H9 (cell line): ENCODE measurements at regions not wholly inside any gene's neighbourhood (a gene's known extent, or its start where the extent isn't known, plus 50 kb on each side); places are given as distances from the start of the nearest gene placed in this dataset.

Experiments
- DNase-seq: peaks from one replicate; pipeline ENCODE4 v3.0.0-alpha.2; 2017
- H2AFZ ChIP-seq: one replicate; pipeline ENCODE4 v1.6.1; 2013; ENCODE audit warnings: mild to moderate bottlenecking, low read length, control low read depth, moderate library complexity
- H2AK5ac ChIP-seq: 2 replicates; pipeline ENCODE4 v1.6.1; 2013; ENCODE audit warnings: low read length, control low read depth, mixed read lengths; ENCODE audit not compliant: insufficient read length
- H2BK120ac ChIP-seq: one replicate; pipeline ENCODE4 v1.6.1; 2013; ENCODE audit warnings: low read depth, mild to moderate bottlenecking, low read length, control low read depth, inconsistent platforms; ENCODE audit not compliant: poor library complexity, severe bottlenecking
- H2BK12ac ChIP-seq: 2 replicates; pipeline ENCODE4 v1.6.1; 2013; ENCODE audit warnings: low read length, control low read depth, mixed read lengths, low read depth; ENCODE audit not compliant: insufficient read length
- H2BK15ac ChIP-seq: 2 replicates; pipeline ENCODE4 v1.6.1; 2013; ENCODE audit warnings: low read depth, low read length, control low read depth
- H2BK20ac ChIP-seq: one replicate; pipeline ENCODE4 v1.6.1; 2013; ENCODE audit warnings: low read depth, mild to moderate bottlenecking, low read length, control low read depth, inconsistent platforms; ENCODE audit not compliant: poor library complexity, severe bottlenecking
- H2BK5ac ChIP-seq: 2 replicates; pipeline ENCODE4 v1.6.1; 2013; ENCODE audit warnings: low read length, control low read depth, mixed read lengths; ENCODE audit not compliant: insufficient read length
- H3K14ac ChIP-seq: 2 replicates; pipeline ENCODE4 v1.6.1; 2013; ENCODE audit warnings: low read length, control low read depth; ENCODE audit not compliant: insufficient read depth
- H3K18ac ChIP-seq: 2 replicates; pipeline ENCODE4 v1.6.1; 2013; ENCODE audit warnings: low read depth, mild to moderate bottlenecking, mixed read lengths, low read length, control low read depth; ENCODE audit not compliant: insufficient read length
- H3K23ac ChIP-seq: 2 replicates; pipeline ENCODE4 v1.6.1; 2013; ENCODE audit warnings: low read length, control low read depth, mixed read lengths, low read depth; ENCODE audit not compliant: insufficient read length
- H3K23me2 ChIP-seq: 2 replicates; pipeline ENCODE4 v1.6.1; 2013; ENCODE audit warnings: low read depth, mild to moderate bottlenecking, mixed read lengths, low read length, control low read depth; ENCODE audit not compliant: insufficient read length, poor library complexity, severe bottlenecking
- H3K27ac ChIP-seq: 2 replicates; pipeline ENCODE4 v1.5.1; 2013; ENCODE audit warnings: low read length, control low read depth, mixed read lengths, low read depth; ENCODE audit not compliant: insufficient read length
- H3K27me3 ChIP-seq: 2 replicates; pipeline ENCODE4 v1.6.1; 2013; ENCODE audit warnings: low read length, control low read depth, inconsistent platforms; ENCODE audit not compliant: insufficient read depth
- H3K4ac ChIP-seq: 2 replicates; pipeline ENCODE4 v1.6.1; 2013; ENCODE audit warnings: low read depth, mild to moderate bottlenecking, control low read depth, inconsistent platforms, low read length, moderate library complexity
- H3K4me1 ChIP-seq: 2 replicates; pipeline ENCODE4 v1.6.1; 2013; ENCODE audit warnings: low read length, control low read depth, inconsistent platforms; ENCODE audit not compliant: insufficient read depth
- H3K4me2 ChIP-seq: 2 replicates; pipeline ENCODE4 v1.6.1; 2013; ENCODE audit warnings: low read length, control low read depth, mixed read lengths; ENCODE audit not compliant: insufficient read length, insufficient read depth
- H3K56ac ChIP-seq: 2 replicates; pipeline ENCODE4 v1.6.1; 2013; ENCODE audit warnings: low read depth, mild to moderate bottlenecking, mixed read lengths, low read length, control low read depth; ENCODE audit not compliant: insufficient read length
- H3K79me1 ChIP-seq: 2 replicates; pipeline ENCODE4 v1.6.1; 2013; ENCODE audit warnings: low read depth, mild to moderate bottlenecking, moderate library complexity, low read length, control low read depth, inconsistent platforms; ENCODE audit not compliant: insufficient read depth, poor library complexity, severe bottlenecking
- H3K79me2 ChIP-seq: 2 replicates; pipeline ENCODE4 v1.6.1; 2013; ENCODE audit warnings: low read length, control low read depth, inconsistent platforms; ENCODE audit not compliant: insufficient read depth
- H3K9ac ChIP-seq: 2 replicates; pipeline ENCODE4 v1.6.1; 2013; ENCODE audit warnings: low read length, control low read depth, mixed read lengths; ENCODE audit not compliant: insufficient read length; ENCODE audit errors: extremely low read depth
- H3K9me3 ChIP-seq: one replicate; pipeline ENCODE4 v1.6.1; 2013; ENCODE audit warnings: low read depth, low read length, inconsistent platforms; ENCODE audit not compliant: control insufficient read depth
- H3T11ph ChIP-seq: one replicate; pipeline ENCODE4 v1.6.1; 2013; ENCODE audit warnings: mild to moderate bottlenecking, low read length, control low read depth, inconsistent platforms
- H4K20me1 ChIP-seq: one replicate; pipeline ENCODE4 v1.6.1; 2013; ENCODE audit not compliant: control insufficient read depth, insufficient read length, insufficient read depth
- H4K5ac ChIP-seq: 2 replicates; pipeline ENCODE4 v1.6.1; 2013; ENCODE audit warnings: low read depth, mild to moderate bottlenecking, mixed read lengths, low read length, control low read depth; ENCODE audit not compliant: insufficient read length
- H4K8ac ChIP-seq: replicated peaks from 2 replicates; pipeline ENCODE4 v1.6.1; 2013; ENCODE audit warnings: low read length, control low read depth, mixed read lengths, low read depth; ENCODE audit not compliant: insufficient read length
- H4K91ac ChIP-seq: 2 replicates; pipeline ENCODE4 v1.6.1; 2013; ENCODE audit warnings: low read depth, mild to moderate bottlenecking, moderate library complexity, mixed read lengths, low read length, control low read depth; ENCODE audit not compliant: insufficient read length
- H3K27ac Mint-ChIP-seq, 3 experiments: 2 replicates in 2 of 3; 3 replicates in 1 of 3; pipeline ENCODE4 v1.8.0; 2020 to 2021; ENCODE audit warnings: mixed read lengths in 3 of 3, mild to moderate bottlenecking in 1 of 3, moderate library complexity in 1 of 3
- H3K27me3 Mint-ChIP-seq: 2 replicates; pipeline ENCODE4 v1.8.0; 2021; ENCODE audit warnings: low read depth, mild to moderate bottlenecking, moderate library complexity, mixed read lengths
- H3K36me3 Mint-ChIP-seq, 3 experiments: 2 replicates in 2 of 3; 3 replicates in 1 of 3; pipeline ENCODE4 v1.8.0; 2020 to 2021; ENCODE audit warnings: low read depth in 3 of 3, mixed read lengths in 3 of 3; ENCODE audit not compliant: insufficient read depth in 1 of 3
- H3K4me1 Mint-ChIP-seq, 2 experiments: 2 replicates each; pipeline ENCODE4 v1.8.0; 2020; ENCODE audit warnings: mixed read lengths in 2 of 2
- H3K4me3 Mint-ChIP-seq, 2 experiments: 2 replicates in 1 of 2; 3 replicates in 1 of 2; pipeline ENCODE4 v1.8.0; 2020 to 2021; ENCODE audit warnings: mild to moderate bottlenecking in 2 of 2, mixed read lengths in 2 of 2, moderate library complexity in 1 of 2
- H3K9me3 Mint-ChIP-seq, 2 experiments: 2 replicates in 1 of 2; 3 replicates in 1 of 2; pipeline ENCODE4 v1.8.0; 2020; ENCODE audit warnings: mild to moderate bottlenecking in 2 of 2, mixed read lengths in 2 of 2, moderate library complexity in 1 of 2
- CTCF ChIP-seq: fragments of 200-600 bp; sonication (generic); conservative IDR thresholded peaks from 3 replicates; pipeline ENCODE4 v1.8.0; 2021; ENCODE audit warnings: antibody characterized with exemption, mild to moderate bottlenecking
- WGBS: extraction: QIAGEN DNeasy Blood & Tissue Kit; methylation state at CpG from one replicate; pipeline ENCODE4 v1.1.7; 2013; ENCODE audit warnings: missing lambda C conversion rate, low lambda C conversion rate, mixed read lengths; ENCODE audit not compliant: insufficient read length; ENCODE audit errors: extremely low coverage; 5-methylcytosine and 5-hydroxymethylcytosine counted together

GRCh38 chr3:159770998-159771397, 217.6 kb upstream of the IL12A start:
- Histone ChIP-seq H3K23me2 (no peaks in the 10 kb centered on the region), H3K27me3 (no peaks in the 10 kb centered on the region), H3K9ac (no peak overlapping the region), H2BK20ac (no peak overlapping the region), H2AFZ (no peak overlapping the region), H2BK15ac (no peak overlapping the region), H3K4me2 (no peak overlapping the region), H3K27ac (no peak overlapping the region), H2BK5ac (no peak overlapping the region), H3K4me1 (no peaks in the 10 kb centered on the region; the same call in 1 of the 2 replicates), H3K9me3 (no peaks in the 10 kb centered on the region), H4K8ac (no peak overlapping the region), H3K23ac (no peak overlapping the region), H2AK5ac (no peak overlapping the region), H4K91ac (no peak overlapping the region), H3K79me2 (no peaks in the 10 kb centered on the region), H3K56ac (no peak overlapping the region), H4K5ac (no peak overlapping the region), H2BK120ac (no peak overlapping the region), H4K20me1 (no peaks in the 10 kb centered on the region), H3K14ac (no peak overlapping the region), H2BK12ac (no peak overlapping the region), H3T11ph (no peak overlapping the region), H3K18ac (no peak overlapping the region), H3K4ac (no peak overlapping the region), H3K79me1 (no peaks in the 10 kb centered on the region)
- peaks cover 0 to 9% (median 2%) of the 10 kb centered on the region in 3 experiments; a peak in 3 of 7 replicates for H3K36me3 Mint-ChIP-seq
- no CpG with 5 or more reads among the region's 2 CpGs for WGBS
- no peak overlapping the region for H3K27ac Mint-ChIP-seq
- no peak for DNase-seq
- H3K9me3 Mint-ChIP-seq = no peaks in the 10 kb centered on the region
- peaks cover 4% of the 10 kb centered on the region for H3K27me3 Mint-ChIP-seq
- no peak for TF ChIP-seq CTCF
- peaks cover 25 to 36% of the 10 kb centered on the region in 2 experiments for H3K4me1 Mint-ChIP-seq
- no peak overlapping the region for H3K4me3 Mint-ChIP-seq
